Thymus (tissue), 11 donors: ENCODE measurements at regions not wholly inside any gene's neighbourhood (a gene's known extent, or its start where the extent isn't known, plus 50 kb on each side); places are given as distances from the start of the nearest gene placed in this dataset.

Source experiments
- DNase-seq, 9 donors: peaks; one replicate each; pipeline ENCODE4 v3.0.0-alpha.2; 2013; ENCODE audit warnings: low spot score in 9 of 9, low read depth in 6 of 9, missing footprints in 1 of 9
- H3K27ac ChIP-seq, 2 donors: one replicate each; pipeline ENCODE4 v1.5.1; 2013; ENCODE audit warnings: control low read depth in 1 of 2, low read depth in 1 of 2, low read length in 1 of 2, mild to moderate bottlenecking in 1 of 2, moderate library complexity in 1 of 2
- H3K27me3 ChIP-seq, 2 donors: one replicate each; pipeline ENCODE4 v1.5.1; 2013; ENCODE audit warnings: low read length in 1 of 2; ENCODE audit not compliant: control insufficient read depth in 2 of 2, insufficient read depth in 1 of 2
- H3K36me3 ChIP-seq, 2 donors: one replicate each; pipeline ENCODE4 v1.5.1; 2013; ENCODE audit warnings: low read length in 1 of 2, mild to moderate bottlenecking in 1 of 2, moderate library complexity in 1 of 2; ENCODE audit not compliant: control insufficient read depth in 2 of 2, insufficient read depth in 2 of 2
- H3K4me1 ChIP-seq, 2 donors: one replicate each; pipeline ENCODE4 v1.5.1; 2013; ENCODE audit warnings: low read length in 2 of 2; ENCODE audit not compliant: control insufficient read depth in 2 of 2, insufficient read depth in 2 of 2
- H3K4me3 ChIP-seq, 2 donors: one replicate each; pipeline ENCODE4 v1.5.1; 2013; ENCODE audit warnings: low read length in 2 of 2, control low read depth in 1 of 2, mild to moderate bottlenecking in 1 of 2
- H3K9me3 ChIP-seq, 2 donors: one replicate each; pipeline ENCODE4 v1.5.1; 2013; ENCODE audit warnings: low read length in 1 of 2, mild to moderate bottlenecking in 1 of 2; ENCODE audit not compliant: control insufficient read depth in 2 of 2, insufficient read depth in 1 of 2
- whole genome bisulfite sequencing: extraction: QIAGEN DNeasy Blood & Tissue Kit; methylation state at CpG from one replicate; pipeline ENCODE4 v1.1.7; 2013; 5-methylcytosine and 5-hydroxymethylcytosine counted together
- donor health status: healthy.

GRCh38 chr13:23947893-23948292, 50.6 kb upstream of the C1QTNF9B start:
- DNase-seq = no peak
- Histone ChIP-seq H3K27ac (no peak overlapping the region), H3K36me3 (no peaks in the 10 kb centered on the region), H3K27me3 (peaks cover 0 to 19% of the 10 kb centered on the region in 2 donors), H3K4me1 (no peaks in the 10 kb centered on the region), H3K4me3 (no peak overlapping the region), H3K9me3 (no peaks in the 10 kb centered on the region)
- WGBS = 89% methylated on average over 8 of the region's 8 CpGs

DNA sequence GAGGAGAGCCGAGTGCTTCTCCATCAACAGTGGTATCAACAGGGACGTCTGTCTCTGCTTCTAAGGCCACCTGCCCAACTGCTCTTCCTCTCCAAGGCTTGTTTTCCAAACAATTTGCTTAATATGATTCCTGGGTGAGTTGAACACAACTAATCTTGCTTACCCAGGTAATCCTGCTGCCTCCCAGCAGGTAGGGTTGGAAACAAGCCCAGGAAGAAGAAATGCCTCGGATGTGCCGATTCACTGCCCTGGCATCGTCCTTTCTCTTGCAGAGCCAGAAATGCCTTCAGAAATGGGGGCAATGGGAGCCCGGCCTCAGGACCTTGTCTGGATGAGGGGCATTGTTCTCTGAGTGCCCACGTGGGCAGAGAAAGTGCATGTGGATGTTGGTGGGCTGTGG, 51.9 kb upstream of the C1QTNF9B start:
- WGBS = 95% methylated on average over 7 of the region's 7 CpGs
- H3K27ac ChIP-seq = no peak overlapping the region

DNA sequence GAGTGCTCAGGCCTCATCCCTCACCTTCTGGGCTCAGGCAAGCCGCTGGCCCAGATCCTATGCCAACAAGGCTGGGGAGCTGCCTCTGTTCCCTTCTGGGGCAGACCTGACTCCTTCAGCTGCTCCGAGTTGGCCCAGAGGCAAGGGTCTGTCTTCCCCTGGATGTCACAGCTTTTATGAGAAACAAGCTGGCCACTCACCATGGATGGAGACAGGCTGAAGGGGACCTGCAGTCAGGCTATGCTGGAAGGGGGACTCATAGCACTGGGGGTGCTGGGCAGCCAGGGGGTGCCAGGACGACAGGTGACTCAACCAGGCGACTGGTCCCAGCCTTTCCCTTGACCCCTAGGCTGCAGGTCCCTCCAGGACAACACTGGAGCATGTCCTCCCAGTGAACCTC, 52.4 kb upstream of the C1QTNF9B start:
- Histone ChIP-seq H3K27ac (no peak overlapping the region), H3K4me1 (no peaks in the 10 kb centered on the region), H3K27me3 (peaks cover 0 to 19% of the 10 kb centered on the region in 2 donors), H3K36me3 (no peaks in the 10 kb centered on the region), H3K4me3 (no peak overlapping the region), H3K9me3 (no peaks in the 10 kb centered on the region)
- no peak for DNase-seq
- 96% methylated on average over 4 of the region's 4 CpGs for WGBS

More for the DNA sequence above, 51.9 kb upstream of the C1QTNF9B start:
- H3K9me3 ChIP-seq = no peaks in the 10 kb centered on the region
- peaks cover 0 to 19% of the 10 kb centered on the region in 2 donors for H3K27me3 ChIP-seq
- no peak for DNase-seq
- H3K4me3 ChIP-seq = no peak overlapping the region
- no peaks in the 10 kb centered on the region for H3K4me1 ChIP-seq
- H3K36me3 ChIP-seq = no peaks in the 10 kb centered on the region

DNA sequence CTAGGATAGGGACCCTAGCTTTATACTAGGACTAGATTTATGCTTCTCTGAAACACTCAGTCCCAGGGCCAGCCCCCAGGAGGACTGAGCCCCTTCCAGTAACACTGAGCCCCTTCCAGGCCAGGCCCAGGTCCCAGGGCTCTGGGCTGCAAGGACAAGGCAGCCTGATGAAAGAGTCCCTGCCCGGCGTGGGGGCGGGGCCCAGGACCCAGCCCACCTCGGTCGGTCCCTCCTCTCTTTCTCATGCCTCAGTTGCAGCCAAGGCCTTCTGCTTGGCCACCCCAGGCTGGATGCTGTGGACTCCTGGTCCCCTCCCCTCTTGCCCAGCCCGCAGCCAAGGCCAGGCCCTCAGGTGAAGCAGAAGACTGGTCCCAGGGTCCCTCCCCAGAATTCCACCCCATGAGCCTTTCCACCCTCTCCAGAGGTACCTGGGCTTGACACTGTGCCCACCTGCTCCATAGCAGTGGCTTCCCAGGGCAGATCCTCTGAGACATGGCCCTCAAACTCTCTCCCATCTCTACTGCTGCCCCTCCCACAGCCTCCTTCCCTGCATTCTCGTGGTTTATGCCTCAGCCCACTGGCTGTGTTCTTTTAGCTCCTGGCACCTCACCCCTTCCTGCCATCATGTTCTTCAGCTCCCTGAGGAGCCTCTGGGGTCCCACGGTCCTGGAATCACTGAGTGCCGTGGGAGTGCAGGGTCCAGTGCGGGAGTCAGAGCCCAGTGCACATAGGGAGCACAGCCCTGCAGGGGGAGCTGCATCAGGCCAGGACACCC, 53.6 kb upstream of the C1QTNF9B start:
- no peaks in the 10 kb centered on the region for H3K4me1 ChIP-seq
- H3K36me3 ChIP-seq = no peaks in the 10 kb centered on the region
- 95% methylated on average over 10 of the region's 10 CpGs for WGBS
- DNase-seq = no peak
- no peaks in the 10 kb centered on the region for H3K9me3 ChIP-seq
- H3K27ac ChIP-seq = no peak overlapping the region
- peaks cover 0 to 13% of the 10 kb centered on the region in 2 donors for H3K27me3 ChIP-seq
- H3K4me3 ChIP-seq = no peak overlapping the region

DNA sequence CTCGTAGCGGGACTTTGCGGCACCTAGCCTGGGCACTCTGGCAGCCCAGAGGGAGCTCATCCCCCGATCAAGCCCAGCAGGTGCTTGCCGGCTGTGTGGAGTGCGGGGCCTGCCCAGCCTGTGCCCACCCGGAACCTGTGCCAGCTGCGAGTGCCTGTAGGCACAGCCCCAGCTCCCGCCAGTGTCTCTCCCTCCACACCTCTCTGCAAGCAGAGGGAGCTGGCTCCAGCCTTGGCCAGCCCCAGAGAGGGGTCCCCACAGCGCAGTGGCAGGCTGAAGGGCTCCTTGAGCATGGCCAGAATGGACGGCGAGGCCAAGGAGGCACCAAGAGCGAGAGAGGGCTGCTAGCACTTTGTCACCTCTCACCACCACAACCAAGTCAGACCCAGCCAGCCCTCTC, 55.5 kb upstream of the C1QTNF9B start:
- Histone ChIP-seq H3K27ac (no peak overlapping the region), H3K9me3 (no peaks in the 10 kb centered on the region), H3K36me3 (no peaks in the 10 kb centered on the region), H3K4me3 (no peak overlapping the region), H3K27me3 (no peaks in the 10 kb centered on the region), H3K4me1 (no peaks in the 10 kb centered on the region)
- 97% methylated on average over 13 of the region's 13 CpGs for WGBS
- no peak for DNase-seq

DNA sequence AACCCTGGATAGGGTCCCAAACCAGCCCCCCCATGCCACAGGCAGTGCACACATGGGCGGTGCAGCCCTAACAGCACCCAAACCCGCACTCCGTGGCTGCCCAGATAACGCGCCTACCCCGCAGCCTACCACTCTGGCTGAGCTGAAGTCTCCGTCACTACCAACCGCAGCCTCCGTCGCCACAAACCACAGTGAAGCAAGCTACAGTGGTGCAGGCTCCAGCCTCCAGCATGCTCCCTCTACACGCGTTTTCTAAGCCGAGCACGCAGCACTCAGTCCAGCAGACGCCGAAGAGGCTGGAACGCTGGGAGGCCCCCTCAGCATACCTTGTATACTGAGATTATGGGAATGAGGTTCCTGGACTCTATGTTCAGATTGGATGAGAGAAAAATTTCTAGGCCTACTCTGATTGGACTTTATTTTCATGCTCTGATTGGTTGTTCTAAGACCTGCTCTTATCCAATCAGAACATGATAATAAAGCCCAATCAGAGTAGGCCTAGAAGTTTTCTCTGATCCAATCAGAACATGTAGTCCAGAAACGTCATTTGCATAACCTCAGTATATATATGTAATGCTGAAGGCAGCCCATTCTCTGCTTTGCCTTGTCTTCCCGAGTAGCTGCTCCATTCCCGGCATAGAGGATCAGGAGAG, 56.7 kb upstream of the C1QTNF9B start:
- Histone ChIP-seq H3K36me3 (no peaks in the 10 kb centered on the region), H3K4me3 (no peak overlapping the region), H3K27ac (no peak overlapping the region), H3K27me3 (no peaks in the 10 kb centered on the region), H3K9me3 (no peaks in the 10 kb centered on the region), H3K4me1 (no peaks in the 10 kb centered on the region)
- DNase-seq = no peak
- 93% methylated on average over 20 of the region's 20 CpGs for WGBS

GRCh38 chr13:23955064-23955463, 57.8 kb upstream of the C1QTNF9B start:
- WGBS = 81% methylated on average over 4 of the region's 4 CpGs
- H3K36me3 ChIP-seq = no peaks in the 10 kb centered on the region

GRCh38 chr13:23956106-23956505, 58.8 kb upstream of the C1QTNF9B start:
- H3K4me3 ChIP-seq = no peak overlapping the region
- H3K4me1 ChIP-seq = peaks cover 0 to 3% of the 10 kb centered on the region in 2 donors
- H3K27ac ChIP-seq = no peak overlapping the region
- no peaks in the 10 kb centered on the region for H3K36me3 ChIP-seq
- no peaks in the 10 kb centered on the region for H3K9me3 ChIP-seq
- no peaks in the 10 kb centered on the region for H3K27me3 ChIP-seq
- DNase-seq = no peak
- WGBS = 55% methylated on average over 4 of the region's 4 CpGs

More at GRCh38 chr13:23955064-23955463, 57.8 kb upstream of the C1QTNF9B start:
- H3K9me3 ChIP-seq = no peaks in the 10 kb centered on the region
- DNase-seq = no peak
- H3K4me3 ChIP-seq = no peak overlapping the region
- H3K27ac ChIP-seq = no peak overlapping the region
- H3K4me1 ChIP-seq = peaks cover 0 to 3% of the 10 kb centered on the region in 2 donors
- no peaks in the 10 kb centered on the region for H3K27me3 ChIP-seq

GRCh38 chr13:23957981-23958380, 60.7 kb upstream of the C1QTNF9B start:
- Histone ChIP-seq H3K4me1 (peaks cover 0 to 3% of the 10 kb centered on the region in 2 donors), H3K27ac (no peak overlapping the region), H3K27me3 (no peaks in the 10 kb centered on the region), H3K9me3 (no peaks in the 10 kb centered on the region), H3K4me3 (no peak overlapping the region), H3K36me3 (no peaks in the 10 kb centered on the region)
- no peak for DNase-seq
- WGBS = 97% methylated on average over 4 of the region's 4 CpGs
